ENCODE measurements at regions not wholly inside any gene's neighbourhood (a gene's known extent, or its start where the extent isn't known, plus 50 kb on each side); places are given as distances from the start of the nearest gene placed in this dataset.
A peak's percentile ranks its signal among the peaks of the same experiment; 100 is the strongest.

- no peak for DNase-seq (ENCODE audit: low read depth in 1 of 2, low spot score in 1 of 2)
- FAIRE-seq, result no peak
Measured at GRCh38 chr1:183753464-183753891, 51.4 kb upstream of the RGL1 start.

GRCh38 chr1:183744132-183744913 is 60.6 kb upstream of the RGL1 start:
- FAIRE-seq (no peak), DNase-seq (ENCODE audit: low read depth in 1 of 2, low spot score in 1 of 2) (no peak), ATAC-seq (no peak)
- POLR2A ChIA-PET, result no interaction called here
- Histone ChIP-seq H3K9me3 (no peaks in the 10 kb centered on the region), H3K4me2 (0 out of 3 replicates have a peak overlapping the region, but pooled peaks have one; percentile 14), H3K27ac (no peak overlapping the region), H3K4me3 (no peak overlapping the region), H3K4me1 (no peaks in the 10 kb centered on the region)
- TF ChIP-seq CBX8 (IDR thresholded peaks at IDR 0.05) (no peak), MAFK (IDR thresholded peaks at IDR 0.05; ENCODE audit: partially characterized antibody) (peak; percentile 83), NR3C1 (IDR thresholded peaks at IDR 0.05) (no peak), ZFP36 (IDR thresholded peaks at IDR 0.05; ENCODE audit: borderline replicate concordance, partially characterized antibody) (no peak), CEBPB (IDR thresholded peaks at IDR 0.05) (peak in 1 of 2 experiments; percentile 35; a peak in 1 of 4 replicates)
- 9% methylated on average over 1 of the region's 1 CpG for WGBS (ENCODE audit: missing lambda C conversion rate)
- CTCF ChIA-PET, result interaction anchor here (0.7 to 1.4 kb wide), 2 partner anchors 59 to 92 kb away, joined by 3 to 4 read pairs; partner anchors contain the start of gene APOBEC4

More at GRCh38 chr1:183753464-183753891, 51.4 kb upstream of the RGL1 start:
- ChIA-PET CTCF (no interaction called here), POLR2A (no interaction called here)
- no peak overlapping the region for H3K4me3 ChIP-seq
- H3K27ac ChIP-seq, result no peak overlapping the region
- no peak overlapping the region for H3K4me2 ChIP-seq
- no peak for TF ChIP-seq FOXS1 (CRISPR knock-in tag; IDR thresholded peaks at IDR 0.05)
- TF ChIP-seq MAFK (IDR thresholded peaks at IDR 0.05; ENCODE audit: partially characterized antibody), result no peak
- no peak for TF ChIP-seq SREBF2 (IDR thresholded peaks at IDR 0.05)
- TF ChIP-seq TFCP2L1 (CRISPR knock-in tag; IDR thresholded peaks at IDR 0.05), result no peak
- no peak for TF ChIP-seq E2F6 (IDR thresholded peaks at IDR 0.05; ENCODE audit: borderline replicate concordance, low read depth)
- TF ChIP-seq ZNF302 (CRISPR knock-in tag; IDR thresholded peaks at IDR 0.05), result no peak
- TF ChIP-seq HOXB5 (CRISPR knock-in tag; IDR thresholded peaks at IDR 0.05), result no peak
- TF ChIP-seq KDM5A (IDR thresholded peaks at IDR 0.05), result no peak
- H3K4me1 ChIP-seq, result 0 out of 3 replicates have a peak, but pooled peaks cover 3% of the 10 kb centered on the region
- peaks cover 8% of the 10 kb centered on the region; the same call in 1 of the 3 replicates for H3K9me3 ChIP-seq
- no peak for ATAC-seq

GRCh38 chr1:183742355-183742754 is 62.6 kb upstream of the RGL1 start:
- no peak for FAIRE-seq
- Histone ChIP-seq H3K4me1 (no peaks in the 10 kb centered on the region), H3K27ac (no peak overlapping the region), H3K4me3 (no peak overlapping the region), H3K9me3 (no peaks in the 10 kb centered on the region), H3K4me2 (no peak overlapping the region)
- DNase-seq (ENCODE audit: low read depth in 1 of 2, low spot score in 1 of 2), result no peak
- ATAC-seq, result no peak
- CTCF ChIA-PET, result interaction anchor here (1.4 kb wide), 1 partner anchor 174 kb away, joined by 5 read pairs; no protein-coding TSS in a partner anchor
- POLR2A ChIA-PET, result no interaction called here
- TF ChIP-seq CTCF (IDR thresholded peaks at IDR 0.05) (no peak), MAFK (IDR thresholded peaks at IDR 0.05; ENCODE audit: partially characterized antibody) (no peak), BCL3 (IDR thresholded peaks at IDR 0.05) (no peak), HOXB5 (CRISPR knock-in tag; IDR thresholded peaks at IDR 0.05) (no peak), MAX (IDR thresholded peaks at IDR 0.05) (no peak), CHD4 (IDR thresholded peaks at IDR 0.05; ENCODE audit: borderline replicate concordance) (no peak), SMC3 (IDR thresholded peaks at IDR 0.05) (no peak), EHF (CRISPR knock-in tag; IDR thresholded peaks at IDR 0.05) (no peak), KDM5A (IDR thresholded peaks at IDR 0.05) (no peak), ZNF302 (CRISPR knock-in tag; IDR thresholded peaks at IDR 0.05) (no peak), RAD21 (conservative IDR thresholded peaks at IDR 0.05 in 1 of 2, IDR thresholded peaks at IDR 0.05 in 1 of 2) (no peak), HEYL (CRISPR knock-in tag; IDR thresholded peaks at IDR 0.05) (no peak)
- 52% methylated on average over 4 of the region's 4 CpGs for WGBS (ENCODE audit: missing lambda C conversion rate)
